Colonic mucosa (tissue), 4 donors: ENCODE measurements at regions not wholly inside any gene's neighbourhood (a gene's known extent, or its start where the extent isn't known, plus 50 kb on each side); places are given as distances from the start of the nearest gene placed in this dataset.

Source experiments
- DNase-seq: peaks from one replicate; pipeline ENCODE4 v3.0.0-alpha.2; 2020
- H3K27ac ChIP-seq: fragments of 200-600 bp; one replicate; pipeline ENCODE4 v1.8.0; 2021
- H3K27me3 ChIP-seq: fragments of 200-600 bp; one replicate; pipeline ENCODE4 v1.8.0; 2021
- H3K36me3 ChIP-seq: fragments of 200-600 bp; one replicate; pipeline ENCODE4 v1.8.0; 2021
- H3K4me1 ChIP-seq: fragments of 200-600 bp; one replicate; pipeline ENCODE4 v1.8.0; 2021; ENCODE audit warnings: mild to moderate bottlenecking
- H3K4me3 ChIP-seq: fragments of 200-600 bp; one replicate; pipeline ENCODE4 v1.8.0; 2021
- H3K9ac ChIP-seq, 2 donors: one replicate each; pipeline ENCODE4 v1.7.0; 2013; ENCODE audit warnings: control low read depth in 2 of 2, low read depth in 2 of 2, low read length in 2 of 2
- H3K9me3 ChIP-seq: fragments of 200-600 bp; one replicate; pipeline ENCODE4 v1.8.0; 2021
- intact Hi-C: fragments of 100-400 bp; cut with DNase I; formaldehyde crosslinking; loops from one replicate; pipeline ENCODE4 v1.14.1; 2022
- TF ChIP-seq, protein P1 (sequence below): fragments of 200-600 bp; IDR thresholded peaks from one replicate; pipeline ENCODE4 v1.8.0; 2022; ENCODE audit warnings: antibody characterized with exemption, mild to moderate bottlenecking
- donor health status: healthy.
- donor health status: DM: no; HTN: no; CAD: no.
- donor health status: DM: no; HTN: no; CAD: no.

DNA sequence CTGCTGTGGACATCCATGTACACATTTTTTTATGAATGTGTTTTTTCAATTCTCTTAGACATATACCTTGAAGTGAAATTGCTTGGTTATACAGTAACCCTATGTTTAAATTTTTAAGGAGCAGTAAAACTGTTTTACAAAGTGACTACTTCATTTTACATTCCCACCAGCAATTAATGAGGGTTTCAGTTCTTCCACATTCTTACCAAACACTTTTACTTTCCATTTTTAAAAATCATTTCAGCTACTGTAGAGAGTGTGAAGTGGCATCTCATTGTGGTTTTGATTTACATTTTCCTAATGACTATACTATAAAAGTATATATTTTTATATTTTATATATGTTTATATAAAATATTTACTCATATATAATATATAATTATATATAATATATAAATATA is 1221.5 kb downstream of the PLA2G4A start:
- H3K9me3 ChIP-seq: no peaks in the 10 kb centered on the region
- intact Hi-C loops: no loop called here

DNA sequence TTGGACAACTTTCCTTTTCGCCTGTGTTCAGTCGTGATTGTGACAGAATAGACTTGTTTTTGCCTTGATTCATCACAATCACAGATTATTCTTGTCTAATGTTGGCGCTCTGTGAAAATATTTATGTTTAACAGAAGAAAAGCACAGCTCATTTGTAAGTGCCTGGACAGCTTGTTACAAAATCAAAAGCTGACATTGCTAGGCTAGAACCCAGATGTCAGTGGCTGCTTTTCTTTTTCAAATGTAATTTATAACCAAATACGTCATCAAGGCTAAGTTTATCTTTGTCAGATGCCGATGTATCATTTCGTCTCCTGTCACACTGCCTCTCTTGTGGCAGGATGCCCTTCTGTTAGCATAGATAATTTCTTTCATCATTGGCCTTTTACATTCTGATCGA is 1227.3 kb downstream of the PLA2G4A start:
- TF ChIP-seq, protein P1, sequence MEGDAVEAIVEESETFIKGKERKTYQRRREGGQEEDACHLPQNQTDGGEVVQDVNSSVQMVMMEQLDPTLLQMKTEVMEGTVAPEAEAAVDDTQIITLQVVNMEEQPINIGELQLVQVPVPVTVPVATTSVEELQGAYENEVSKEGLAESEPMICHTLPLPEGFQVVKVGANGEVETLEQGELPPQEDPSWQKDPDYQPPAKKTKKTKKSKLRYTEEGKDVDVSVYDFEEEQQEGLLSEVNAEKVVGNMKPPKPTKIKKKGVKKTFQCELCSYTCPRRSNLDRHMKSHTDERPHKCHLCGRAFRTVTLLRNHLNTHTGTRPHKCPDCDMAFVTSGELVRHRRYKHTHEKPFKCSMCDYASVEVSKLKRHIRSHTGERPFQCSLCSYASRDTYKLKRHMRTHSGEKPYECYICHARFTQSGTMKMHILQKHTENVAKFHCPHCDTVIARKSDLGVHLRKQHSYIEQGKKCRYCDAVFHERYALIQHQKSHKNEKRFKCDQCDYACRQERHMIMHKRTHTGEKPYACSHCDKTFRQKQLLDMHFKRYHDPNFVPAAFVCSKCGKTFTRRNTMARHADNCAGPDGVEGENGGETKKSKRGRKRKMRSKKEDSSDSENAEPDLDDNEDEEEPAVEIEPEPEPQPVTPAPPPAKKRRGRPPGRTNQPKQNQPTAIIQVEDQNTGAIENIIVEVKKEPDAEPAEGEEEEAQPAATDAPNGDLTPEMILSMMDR: no peak
- Histone ChIP-seq H3K36me3 (no peaks in the 10 kb centered on the region), H3K27me3 (no peaks in the 10 kb centered on the region), H3K9ac (no peak overlapping the region), H3K4me3 (no peak overlapping the region), H3K27ac (no peak overlapping the region), H3K4me1 (no peaks in the 10 kb centered on the region), H3K9me3 (no peaks in the 10 kb centered on the region)
- no peak for DNase-seq
- intact Hi-C loops: no loop called here

More for the DNA sequence above, 1221.5 kb downstream of the PLA2G4A start:
- Histone ChIP-seq H3K36me3 (no peaks in the 10 kb centered on the region), H3K9ac (no peak overlapping the region), H3K27me3 (no peaks in the 10 kb centered on the region), H3K4me3 (no peak overlapping the region), H3K27ac (no peak overlapping the region), H3K4me1 (no peaks in the 10 kb centered on the region)
- no peak for DNase-seq
- TF ChIP-seq, protein P1: no peak

DNA sequence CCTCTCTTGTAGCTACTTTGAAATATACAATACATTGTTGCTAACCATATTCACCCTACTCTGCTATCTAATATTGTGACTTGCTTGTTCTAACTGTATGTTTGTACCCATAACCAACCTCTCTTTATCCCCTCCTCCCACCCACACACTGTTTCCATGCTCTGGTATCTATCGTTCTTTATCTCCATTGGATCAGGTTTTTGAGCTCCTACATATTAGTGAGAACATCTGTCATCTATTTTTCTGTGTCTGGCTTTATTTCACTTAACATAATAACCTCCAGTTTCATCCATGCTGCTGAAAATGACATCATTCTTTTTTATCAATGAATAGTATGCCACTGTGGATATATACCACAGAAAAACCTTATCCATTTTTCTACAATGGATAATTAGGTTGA is 1230.1 kb downstream of the PLA2G4A start:
- H3K4me3 ChIP-seq: no peak overlapping the region
- no peak for DNase-seq
- H3K9ac ChIP-seq: no peak overlapping the region
- H3K9me3 ChIP-seq: no peaks in the 10 kb centered on the region
- no peaks in the 10 kb centered on the region for H3K36me3 ChIP-seq
- intact Hi-C loops: no loop called here
- H3K27ac ChIP-seq: no peak overlapping the region
- TF ChIP-seq, protein P1: no peak
- H3K4me1 ChIP-seq: no peaks in the 10 kb centered on the region
- no peaks in the 10 kb centered on the region for H3K27me3 ChIP-seq

DNA sequence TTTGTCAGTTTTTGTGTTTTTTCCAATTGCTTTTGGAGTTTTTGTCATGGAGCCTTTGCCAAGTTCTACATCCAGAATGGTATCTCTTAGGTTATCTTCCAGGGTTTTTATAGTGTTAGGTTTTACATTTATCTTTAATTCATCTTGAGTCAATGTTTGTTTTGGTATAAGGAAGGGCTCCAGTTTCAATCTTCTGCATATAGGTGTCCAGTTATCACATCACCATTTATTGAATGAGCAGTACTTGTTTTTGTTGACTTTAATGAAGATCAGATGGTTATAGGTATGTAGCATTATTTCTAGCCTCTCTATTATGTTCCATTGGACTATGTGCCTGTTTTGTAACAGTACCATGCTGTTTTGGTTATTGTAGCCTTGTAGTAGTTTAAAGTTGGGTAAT is 1233.1 kb downstream of the PLA2G4A start:
- DNase-seq: no peak
- TF ChIP-seq, protein P1: no peak

DNA sequence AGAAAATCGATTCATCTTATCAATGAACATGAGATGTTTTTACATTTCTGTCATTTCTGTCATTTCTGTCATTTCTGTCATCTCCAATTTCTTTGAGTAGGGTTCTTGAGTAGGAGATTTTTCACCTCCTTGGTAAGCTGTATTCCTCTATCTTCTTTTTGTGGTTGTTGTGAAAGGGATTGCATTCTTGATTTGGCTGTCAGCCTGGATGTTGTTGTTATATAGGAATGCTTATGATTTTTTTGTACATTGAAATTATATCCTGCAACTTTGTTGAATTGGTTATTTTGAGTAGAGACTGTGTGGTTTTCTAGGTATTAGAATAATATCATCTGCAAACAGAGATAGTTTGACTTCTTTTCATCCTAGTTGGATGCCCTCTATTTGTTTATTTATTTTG is 1233.7 kb downstream of the PLA2G4A start:
- no peak overlapping the region for H3K27ac ChIP-seq
- no peak overlapping the region for H3K9ac ChIP-seq
- H3K36me3 ChIP-seq: no peaks in the 10 kb centered on the region
- no peak overlapping the region for H3K4me3 ChIP-seq
- H3K9me3 ChIP-seq: no peaks in the 10 kb centered on the region
- DNase-seq: no peak
- intact Hi-C loops: no loop called here
- no peaks in the 10 kb centered on the region for H3K4me1 ChIP-seq
- TF ChIP-seq, protein P1: no peak
- H3K27me3 ChIP-seq: no peaks in the 10 kb centered on the region

More for the DNA sequence above, 1233.1 kb downstream of the PLA2G4A start:
- no peaks in the 10 kb centered on the region for H3K9me3 ChIP-seq
- intact Hi-C loops: no loop called here
- H3K9ac ChIP-seq: no peak overlapping the region
- H3K36me3 ChIP-seq: no peaks in the 10 kb centered on the region
- H3K4me1 ChIP-seq: no peaks in the 10 kb centered on the region
- no peak overlapping the region for H3K27ac ChIP-seq
- no peak overlapping the region for H3K4me3 ChIP-seq
- no peaks in the 10 kb centered on the region for H3K27me3 ChIP-seq

DNA sequence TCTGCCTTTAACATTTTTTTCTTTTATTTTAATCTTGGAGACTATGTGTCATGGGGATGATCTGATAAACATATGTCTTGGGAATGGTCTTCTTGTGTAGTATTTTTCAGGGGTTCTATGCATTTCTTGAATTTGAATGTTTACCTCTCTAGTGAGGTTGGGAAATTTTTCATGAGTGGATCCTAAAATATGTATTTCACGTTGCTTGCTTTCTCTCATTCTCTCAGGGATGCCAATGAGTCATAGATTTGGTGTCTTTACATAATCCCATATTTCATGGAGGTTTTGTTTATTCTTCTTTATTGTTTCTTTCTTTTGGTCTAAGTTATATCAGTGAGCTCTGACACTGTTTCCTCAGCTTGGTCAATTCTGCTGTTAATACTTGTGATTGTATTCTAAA is 1237.2 kb downstream of the PLA2G4A start:
- Histone ChIP-seq H3K4me3 (no peak overlapping the region), H3K27ac (no peak overlapping the region), H3K36me3 (no peaks in the 10 kb centered on the region), H3K9me3 (no peaks in the 10 kb centered on the region), H3K4me1 (no peaks in the 10 kb centered on the region), H3K9ac (no peak overlapping the region), H3K27me3 (no peaks in the 10 kb centered on the region)
- TF ChIP-seq, protein P1: no peak
- DNase-seq: no peak
- intact Hi-C loops: no loop called here
